Activated naive CD4-positive, alpha-beta T cell treated with anti-CD3 and anti-CD28 coated beads, Interleukin-2, amount 50 U/mL, for 16 hours (primary cell): ENCODE measurements at regions not wholly inside any gene's neighbourhood (a gene's known extent, or its start where the extent isn't known, plus 50 kb on each side); places are given as distances from the start of the nearest gene placed in this dataset.
"Not testable (repeated sequence)": the region's sequence is repeated elsewhere in the genome, so short reads cannot be mapped to it uniquely, and the experiment has no call there.

Experiments
- DNase-seq: peaks from one replicate; pipeline ENCODE4 v3.0.0-alpha.2; 2020

GRCh38 chr6:144544266-144544830, 259.2 kb downstream of the UTRN start:
- DNase-seq: no peak

- no peak for DNase-seq
These were observed 261.7 kb downstream of the UTRN start for GRCh38 chr6:144546807-144547206.

- DNase-seq: no peak
These were observed 262.3 kb downstream of the UTRN start for GRCh38 chr6:144547409-144547808.

- no peak for DNase-seq
These were observed 263.4 kb downstream of the UTRN start for GRCh38 chr6:144548536-144548935.

- DNase-seq: no peak
These were observed 265.0 kb downstream of the UTRN start for GRCh38 chr6:144549837-144550747.

GRCh38 chr6:144551339-144551738, 266.2 kb downstream of the UTRN start:
- DNase-seq: no peak

- DNase-seq: no peak
These were observed 269.9 kb downstream of the UTRN start for GRCh38 chr6:144555066-144555465.

GRCh38 chr6:144559865-144560593, 274.9 kb downstream of the UTRN start:
- DNase-seq: peak; percentile 11

- no peak for DNase-seq
These were observed 276.4 kb downstream of the UTRN start for GRCh38 chr6:144561455-144562043.

- no peak for DNase-seq
These were observed 279.1 kb downstream of the UTRN start for GRCh38 chr6:144564202-144564601.

- DNase-seq: no peak
These were observed 281.9 kb downstream of the UTRN start for GRCh38 chr6:144566868-144567615.

- DNase-seq: no peak
These were observed 283.1 kb downstream of the UTRN start for GRCh38 chr6:144568241-144568640.

- not testable (repeated sequence) for DNase-seq
These were observed 287.4 kb downstream of the UTRN start for GRCh38 chr6:144572541-144572940.

GRCh38 chr6:144574796-144575195, 289.7 kb downstream of the UTRN start:
- no peak for DNase-seq

GRCh38 chr6:144575327-144575726, 290.2 kb downstream of the UTRN start:
- no peak for DNase-seq

GRCh38 chr6:144576871-144577270, 291.7 kb downstream of the UTRN start:
- no peak for DNase-seq

- DNase-seq: no peak
These were observed 293.5 kb downstream of the UTRN start for GRCh38 chr6:144578385-144579350.

GRCh38 chr6:144580039-144580438, 294.9 kb downstream of the UTRN start:
- DNase-seq: no peak

- DNase-seq: no peak
These were observed 295.6 kb downstream of the UTRN start for GRCh38 chr6:144580771-144581170.

GRCh38 chr6:144581812-144582537, 296.8 kb downstream of the UTRN start:
- DNase-seq: peak; percentile 20
